ENCODE measurements at regions not wholly inside any gene's neighbourhood (a gene's known extent, or its start where the extent isn't known, plus 50 kb on each side); places are given as distances from the start of the nearest gene placed in this dataset.
"Not testable (repeated sequence)": the region's sequence is repeated elsewhere in the genome, so short reads cannot be mapped to it uniquely, and the experiment has no call there.

- DNase-seq (ENCODE audit: low read depth in 2 of 2), result no peak
Observed at GRCh38 chr5:158207733-158208132, 348.8 kb upstream of the CLINT1 start.

GRCh38 chr5:158205992-158206391 is 347.0 kb upstream of the CLINT1 start:
- DNase-seq (ENCODE audit: low read depth in 2 of 2), result no peak

DNA sequence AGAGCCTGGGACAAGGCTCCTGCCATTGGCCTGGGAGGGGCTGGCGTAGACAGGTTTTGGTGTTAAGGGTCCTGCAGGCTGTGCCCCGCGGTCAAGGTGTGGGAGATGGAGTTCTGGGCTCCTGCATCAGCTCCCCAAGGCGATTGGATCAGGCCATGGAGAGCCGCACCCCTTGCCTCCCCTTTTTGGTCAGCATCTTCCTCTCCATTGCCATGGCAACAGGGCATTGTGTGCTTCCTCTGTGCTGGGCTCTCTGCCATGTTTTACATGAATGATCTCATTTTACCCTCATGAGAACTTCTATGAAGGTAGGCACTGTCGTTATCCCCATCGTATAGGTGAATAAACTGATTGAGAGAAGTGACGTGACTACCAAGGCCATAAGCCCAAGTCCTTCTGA is 344.3 kb upstream of the CLINT1 start:
- DNase-seq (ENCODE audit: low read depth in 2 of 2), result no peak

- DNase-seq (ENCODE audit: low read depth in 2 of 2), result no peak
Observed at GRCh38 chr5:158202801-158203200, 343.9 kb upstream of the CLINT1 start.

DNA sequence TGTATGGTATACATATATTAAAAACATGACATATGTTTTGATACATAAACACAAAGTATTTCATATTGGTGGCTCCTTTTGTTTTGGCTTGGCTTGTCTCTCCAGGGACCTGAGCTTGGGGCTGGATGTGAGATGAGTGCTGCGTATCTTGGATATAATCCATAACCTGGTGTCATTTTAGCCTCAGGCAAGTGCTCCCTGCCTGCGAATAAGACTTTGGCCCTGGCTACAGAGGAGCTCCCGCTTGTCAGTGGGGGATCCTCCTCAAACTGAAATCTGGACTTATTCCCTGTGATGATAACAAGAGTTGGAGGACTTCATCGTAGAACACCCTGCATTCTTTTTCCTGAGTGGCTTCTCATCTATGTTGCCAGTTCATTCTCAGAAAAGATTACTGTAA is 341.7 kb upstream of the CLINT1 start:
- DNase-seq (ENCODE audit: low read depth in 2 of 2), result no peak

DNA sequence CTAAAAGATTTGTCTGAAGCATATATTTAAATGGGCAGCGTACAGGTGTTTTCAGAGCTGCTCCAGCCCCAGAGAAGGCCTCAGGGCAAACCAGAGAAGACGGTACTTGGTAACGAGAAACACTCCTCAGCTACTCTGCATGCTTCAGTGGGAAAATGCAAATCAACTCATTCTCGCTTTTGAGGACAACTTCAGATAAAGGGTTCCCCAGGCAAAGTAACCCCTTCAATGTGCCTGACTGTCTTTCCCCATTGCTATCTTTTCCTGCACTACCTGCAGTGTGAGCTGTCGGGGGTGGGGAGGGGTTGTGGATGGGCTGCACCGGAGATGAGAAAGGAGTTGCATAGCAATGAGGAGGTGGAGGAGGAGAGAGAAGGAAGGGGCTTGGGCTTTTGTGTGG is 339.7 kb upstream of the CLINT1 start:
- no peak for DNase-seq (ENCODE audit: low read depth in 2 of 2)

GRCh38 chr5:158195416-158196210 is 336.7 kb upstream of the CLINT1 start:
- DNase-seq (ENCODE audit: low read depth in 2 of 2), result no peak

DNA sequence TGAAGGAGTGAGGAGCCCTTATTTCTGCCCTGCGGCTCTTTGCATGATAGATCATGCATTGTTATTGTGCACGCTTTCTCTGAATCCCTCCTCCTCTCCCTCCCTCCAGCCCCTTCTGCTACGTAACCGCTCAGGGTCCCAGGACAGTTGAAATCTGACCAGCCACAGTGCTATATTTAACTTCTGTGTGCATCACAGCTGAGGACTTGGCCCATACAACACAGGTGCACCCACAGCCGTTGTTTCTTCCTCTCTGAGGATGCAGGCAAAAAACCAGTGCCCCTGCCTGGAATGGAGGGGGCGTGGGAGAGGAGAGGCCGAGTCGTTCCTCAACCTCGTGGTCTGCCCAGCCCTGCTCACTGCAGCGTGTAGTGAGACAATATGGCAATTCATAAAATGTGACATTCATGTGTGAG is 335.6 kb upstream of the CLINT1 start:
- DNase-seq (ENCODE audit: low read depth in 2 of 2), result no peak

- not testable (repeated sequence) for DNase-seq (ENCODE audit: low read depth in 2 of 2)
Observed at GRCh38 chr5:158193395-158193794, 334.4 kb upstream of the CLINT1 start.

GRCh38 chr5:158180407-158180806 is 321.5 kb upstream of the CLINT1 start:
- DNase-seq (ENCODE audit: low read depth in 2 of 2), result no peak

- DNase-seq (ENCODE audit: low read depth in 2 of 2), result no peak
Observed at GRCh38 chr5:158179271-158179670, 320.3 kb upstream of the CLINT1 start.

DNA sequence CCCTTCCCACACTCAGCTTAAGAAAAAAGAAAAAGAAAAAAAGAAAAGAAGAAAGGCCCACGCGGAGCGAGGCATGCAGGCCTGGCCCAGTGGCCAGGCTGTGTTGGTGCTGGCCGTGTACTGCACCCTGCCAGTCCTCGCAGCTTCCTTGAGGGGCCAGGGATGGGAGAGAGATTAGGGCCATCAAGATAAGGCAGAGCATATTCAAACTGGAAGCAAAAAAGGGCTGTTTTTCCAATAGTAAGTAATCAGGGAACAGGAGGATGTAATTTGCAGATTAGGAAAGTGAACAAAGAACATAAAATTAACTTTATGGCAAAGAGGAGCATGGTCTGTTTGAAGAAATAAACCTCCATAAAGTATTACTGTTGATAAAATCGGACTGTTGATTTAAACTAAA is 319.6 kb upstream of the CLINT1 start:
- no peak for DNase-seq (ENCODE audit: low read depth in 2 of 2)

DNA sequence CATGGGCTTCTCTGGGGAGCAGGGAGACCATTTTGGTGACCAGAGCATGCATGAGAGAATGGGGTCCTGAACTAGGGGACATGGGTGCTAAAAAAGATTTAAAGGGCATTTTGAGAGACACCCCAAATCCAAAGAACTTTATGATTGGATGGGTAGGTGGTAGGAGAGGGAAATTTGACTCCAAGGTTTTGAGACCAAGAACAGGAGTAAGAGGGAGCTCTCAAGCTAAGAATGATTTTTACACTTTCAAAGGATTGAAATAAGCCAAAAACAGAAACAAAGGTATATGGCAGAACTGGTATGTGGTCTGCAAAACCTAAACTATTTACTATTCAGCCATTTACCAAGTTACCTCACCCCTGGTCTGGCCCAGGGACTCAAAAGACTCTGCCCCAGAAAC is 318.2 kb upstream of the CLINT1 start:
- no peak for DNase-seq (ENCODE audit: low read depth in 2 of 2)

- DNase-seq (ENCODE audit: low read depth in 2 of 2), result no peak
Observed at GRCh38 chr5:158175934-158176481, 317.1 kb upstream of the CLINT1 start.

DNA sequence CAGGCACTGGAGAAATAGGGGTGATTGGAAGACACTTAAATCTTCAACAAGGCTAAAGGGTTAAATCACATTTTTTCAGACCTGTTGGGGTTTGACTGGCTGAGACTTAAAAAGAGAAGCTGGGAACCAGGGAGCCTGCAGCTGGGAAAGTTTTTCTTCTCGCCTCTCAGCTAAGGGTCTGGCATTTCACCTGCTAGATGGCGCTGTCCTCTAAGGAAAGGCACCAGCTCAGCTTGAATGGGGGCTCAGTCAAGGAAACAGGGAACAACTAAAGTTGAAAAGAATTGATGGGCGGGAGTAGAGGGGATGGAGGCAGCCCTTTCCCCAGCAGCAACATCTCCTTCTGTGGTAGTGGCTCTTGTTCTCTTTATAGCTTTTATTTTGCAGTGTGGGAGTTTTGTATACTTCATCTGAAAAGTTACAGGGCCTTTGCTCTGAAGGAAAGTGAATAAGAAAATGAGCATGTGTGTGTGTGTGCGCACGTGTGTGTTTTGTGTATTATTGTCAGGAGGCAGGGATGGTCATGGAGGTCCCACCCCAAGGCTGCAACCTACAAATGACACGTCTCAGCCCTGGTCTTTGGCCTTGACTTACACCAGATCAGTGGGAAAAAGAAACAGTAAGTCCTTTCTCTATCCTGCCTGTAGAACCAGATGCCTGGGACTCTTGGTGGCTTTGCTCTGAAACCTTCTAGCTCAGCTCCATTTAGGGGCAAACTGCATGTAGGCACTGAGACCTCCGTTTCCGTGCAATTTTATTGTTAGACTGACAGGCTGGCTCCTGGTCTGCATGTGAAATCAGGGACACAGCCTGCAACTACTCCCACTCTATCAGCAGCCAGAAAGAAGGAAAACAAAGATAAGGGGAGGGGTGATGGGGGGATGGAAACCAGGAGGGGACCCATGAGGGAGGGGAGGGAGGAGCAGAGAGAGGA is 316.2 kb upstream of the CLINT1 start:
- peak; percentile 2 to 6 for DNase-seq (ENCODE audit: low read depth in 2 of 2)

- DNase-seq (ENCODE audit: low read depth in 2 of 2), result no peak
Observed at GRCh38 chr5:158174026-158174425, 315.1 kb upstream of the CLINT1 start.

- DNase-seq (ENCODE audit: low read depth in 2 of 2), result no peak
Observed at GRCh38 chr5:158172005-158172404, 313.1 kb upstream of the CLINT1 start.

DNA sequence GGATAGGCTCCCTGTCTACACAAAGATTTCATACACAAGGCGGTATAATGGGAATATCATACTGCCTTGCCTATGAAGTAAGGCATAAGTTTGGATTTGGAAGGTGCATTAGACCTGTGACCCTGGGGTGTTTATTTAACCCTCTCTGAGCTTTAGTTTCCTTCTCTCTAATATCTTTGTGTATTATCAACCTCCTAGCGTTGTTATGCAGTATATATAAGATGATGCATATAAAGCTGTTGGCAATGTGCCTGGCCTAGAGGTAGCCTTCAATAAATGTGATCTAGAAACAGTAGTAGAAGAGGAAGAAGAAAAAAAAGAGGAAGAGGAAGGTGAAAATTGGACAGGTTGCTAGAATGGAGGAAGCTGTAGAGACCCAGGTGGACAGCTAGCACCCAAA is 311.6 kb upstream of the CLINT1 start:
- DNase-seq (ENCODE audit: low read depth in 2 of 2), result no peak

DNA sequence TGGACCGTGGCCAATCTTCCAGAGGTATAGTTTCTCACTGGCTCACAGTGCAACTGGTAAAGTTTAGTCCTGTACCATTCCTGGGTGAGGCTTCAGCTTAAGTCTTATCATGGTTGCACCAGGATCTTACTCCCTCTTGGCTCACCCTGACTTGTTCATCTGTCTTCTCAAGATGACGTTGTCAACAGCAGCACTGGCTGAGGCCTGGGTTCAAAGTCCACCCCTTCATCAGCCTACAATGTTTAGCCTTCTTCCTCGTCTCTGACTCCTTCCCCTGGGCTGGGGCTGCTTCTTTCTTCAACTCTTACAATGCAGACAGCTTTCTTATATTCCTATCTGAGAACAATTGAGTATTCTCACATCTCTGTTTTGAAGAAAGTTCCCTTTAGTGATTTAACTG is 311.1 kb upstream of the CLINT1 start:
- DNase-seq (ENCODE audit: low read depth in 2 of 2), result no peak

DNA sequence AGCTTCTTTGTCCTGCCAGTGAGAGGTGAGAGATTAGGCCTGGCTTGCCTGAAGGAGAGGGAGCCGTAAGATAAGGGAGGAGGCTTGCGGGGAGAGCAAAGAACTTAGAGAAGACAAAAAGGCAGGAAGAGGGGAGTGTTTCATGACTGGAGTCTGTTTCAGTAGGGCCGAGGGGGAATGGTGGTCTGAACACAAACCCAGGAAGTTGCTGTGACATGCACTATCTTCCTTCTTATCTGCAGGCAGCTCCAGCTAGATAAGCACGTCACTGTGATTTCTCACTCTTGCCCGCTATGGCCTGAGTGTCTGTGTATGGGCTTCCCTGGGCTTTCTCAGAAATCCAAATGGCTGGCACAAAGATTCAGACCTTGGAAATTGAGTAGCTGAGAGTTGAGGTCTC is 307.5 kb upstream of the CLINT1 start:
- no peak for DNase-seq (ENCODE audit: low read depth in 2 of 2)

- DNase-seq (ENCODE audit: low read depth in 2 of 2), result no peak
Observed at GRCh38 chr5:158165647-158166046, 306.7 kb upstream of the CLINT1 start.

DNA sequence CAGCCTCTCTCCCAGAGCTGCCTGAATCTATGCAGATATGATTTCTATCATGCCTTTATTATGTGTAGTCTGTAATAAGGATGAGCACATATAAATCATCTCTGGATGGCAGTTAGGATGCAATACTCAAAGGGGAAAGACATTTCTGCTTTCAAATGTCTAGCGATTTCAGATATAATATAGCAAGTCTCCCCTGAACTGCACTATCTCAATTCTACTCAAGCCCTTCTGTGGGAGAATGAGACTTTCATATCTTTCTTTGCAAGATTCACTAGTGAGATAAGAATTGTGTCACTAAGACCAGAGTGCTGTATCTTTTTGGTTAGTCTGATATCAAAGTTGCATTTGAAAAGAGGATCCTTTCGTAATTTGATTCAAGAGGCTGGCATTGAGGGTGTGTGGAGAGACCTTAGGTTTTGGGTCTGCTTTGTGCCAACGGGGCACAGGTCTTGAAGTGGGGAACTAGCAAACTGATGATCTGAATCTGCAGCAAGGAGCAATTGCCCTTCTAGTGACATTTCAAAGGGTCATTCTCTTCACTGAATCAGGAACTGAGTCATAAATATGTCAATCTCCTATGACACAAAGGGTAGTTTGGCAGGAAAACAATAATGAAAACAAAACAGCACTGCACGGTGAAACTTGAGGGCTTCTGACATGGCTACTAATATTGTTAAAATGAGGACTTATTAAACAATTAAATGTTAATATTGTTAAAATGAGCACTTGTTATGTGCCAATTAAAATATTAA is 305.5 kb upstream of the CLINT1 start:
- DNase-seq (ENCODE audit: low read depth in 2 of 2), result no peak

All from stimulated activated CD8-positive, alpha-beta memory T cell treated with anti-CD3 and anti-CD28 coated beads, Interleukin-7, amount 100 ng/mL, for 4 hours (primary cell).